ENCODE measurements at regions not wholly inside any gene's neighbourhood (a gene's known extent, or its start where the extent isn't known, plus 50 kb on each side); places are given as distances from the start of the nearest gene placed in this dataset.
"Not testable (repeated sequence)": the region's sequence is repeated elsewhere in the genome, so short reads cannot be mapped to it uniquely, and the experiment has no call there.

DNA sequence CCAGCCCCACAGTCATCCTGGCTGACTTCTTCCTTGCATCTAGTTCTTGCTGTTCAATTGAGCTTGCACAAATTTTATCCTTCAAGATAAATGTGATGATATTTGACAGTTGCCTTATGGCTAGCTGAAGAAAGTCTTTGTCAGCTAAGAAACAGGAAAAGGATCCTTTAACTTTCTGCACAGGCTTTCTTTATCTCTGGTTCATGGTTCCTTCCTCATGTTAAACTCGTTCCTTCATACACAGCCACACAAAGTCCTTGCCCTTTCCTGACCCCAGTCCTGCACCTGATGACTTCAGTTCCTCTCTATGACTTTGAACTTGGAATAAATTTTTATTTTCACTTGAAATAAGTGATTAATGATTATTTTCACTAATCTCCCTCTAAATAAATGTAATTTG, 132.5 kb upstream of the PRSS3 start:
- Histone ChIP-seq H3K4me2 (ENCODE audit: low read length) (no peak overlapping the region), H3K79me2 (ENCODE audit: insufficient read depth, low read depth, low read length) (no peaks in the 10 kb centered on the region), H3K9me2 (ENCODE audit: insufficient read depth, low read length) (no peaks in the 10 kb centered on the region), H2AFZ (ENCODE audit: low read length) (no peak overlapping the region), H3K4me3 (ENCODE audit: low read depth, low read length, poor library complexity, severe bottlenecking) (no peak overlapping the region), H3K9me3 (ENCODE audit: low read length) (no peaks in the 10 kb centered on the region), H4K20me1 (ENCODE audit: insufficient read depth, low read length) (no peaks in the 10 kb centered on the region), H3K4me1 (ENCODE audit: insufficient read depth, low read length, poor library complexity, severe bottlenecking) (no peaks in the 10 kb centered on the region), H3K36me3 (ENCODE audit: insufficient read depth, low read length) (no peaks in the 10 kb centered on the region), H3K27ac (ENCODE audit: low read depth, low read length, poor library complexity, severe bottlenecking) (no peak overlapping the region)
- intact Hi-C loops (cut with micrococcal nuclease; ENCODE audit: unreplicated experiment) = loop anchor here (10.0 kb wide), 1 partner anchor 58 kb away; no protein-coding TSS in a partner anchor
- no peak for DNase-seq (ENCODE audit: low spot score)
- no peak for TF ChIP-seq CTCF (conservative IDR thresholded peaks at IDR 0.05; ENCODE audit: low read length)
- no peak for TF ChIP-seq EZH2phosphoT487 (IDR thresholded peaks at IDR 0.05; ENCODE audit: borderline replicate concordance, low read depth, low read length)
- CTCF ChIA-PET (ENCODE audit: unreplicated experiment) = no interaction called here
- POLR2A ChIA-PET = interaction anchor here (0.9 kb wide), 1 partner anchor 37 kb away, joined by 3 read pairs; no protein-coding TSS in a partner anchor
- no TSS peak for BruUV-seq (replicated peaks)

- H3K9me2 ChIP-seq (ENCODE audit: insufficient read depth, low read length); H3K4me3 ChIP-seq (ENCODE audit: low read depth, low read length, poor library complexity, severe bottlenecking); H3K79me2 ChIP-seq (ENCODE audit: insufficient read depth, low read depth, low read length); DNase-seq (ENCODE audit: low spot score); H2AFZ ChIP-seq (ENCODE audit: low read length); CTCF ChIA-PET (ENCODE audit: unreplicated experiment); H3K4me2 ChIP-seq (ENCODE audit: low read length); BruUV-seq (replicated peaks); H3K36me3 ChIP-seq (ENCODE audit: insufficient read depth, low read length); H3K9me3 ChIP-seq (ENCODE audit: low read length); H3K4me1 ChIP-seq (ENCODE audit: insufficient read depth, low read length, poor library complexity, severe bottlenecking); H4K20me1 ChIP-seq (ENCODE audit: insufficient read depth, low read length); intact Hi-C loops (cut with micrococcal nuclease; ENCODE audit: unreplicated experiment); H3K27ac ChIP-seq (ENCODE audit: low read depth, low read length, poor library complexity, severe bottlenecking): not testable (repeated sequence)
- POLR2A ChIA-PET = interaction anchor here (1.1 kb wide), 1 partner anchor 13 kb away, joined by 3 read pairs; no protein-coding TSS in a partner anchor
Observed at GRCh38 chr9:33676194-33676745, 119.1 kb upstream of the PRSS3 start.

DNA sequence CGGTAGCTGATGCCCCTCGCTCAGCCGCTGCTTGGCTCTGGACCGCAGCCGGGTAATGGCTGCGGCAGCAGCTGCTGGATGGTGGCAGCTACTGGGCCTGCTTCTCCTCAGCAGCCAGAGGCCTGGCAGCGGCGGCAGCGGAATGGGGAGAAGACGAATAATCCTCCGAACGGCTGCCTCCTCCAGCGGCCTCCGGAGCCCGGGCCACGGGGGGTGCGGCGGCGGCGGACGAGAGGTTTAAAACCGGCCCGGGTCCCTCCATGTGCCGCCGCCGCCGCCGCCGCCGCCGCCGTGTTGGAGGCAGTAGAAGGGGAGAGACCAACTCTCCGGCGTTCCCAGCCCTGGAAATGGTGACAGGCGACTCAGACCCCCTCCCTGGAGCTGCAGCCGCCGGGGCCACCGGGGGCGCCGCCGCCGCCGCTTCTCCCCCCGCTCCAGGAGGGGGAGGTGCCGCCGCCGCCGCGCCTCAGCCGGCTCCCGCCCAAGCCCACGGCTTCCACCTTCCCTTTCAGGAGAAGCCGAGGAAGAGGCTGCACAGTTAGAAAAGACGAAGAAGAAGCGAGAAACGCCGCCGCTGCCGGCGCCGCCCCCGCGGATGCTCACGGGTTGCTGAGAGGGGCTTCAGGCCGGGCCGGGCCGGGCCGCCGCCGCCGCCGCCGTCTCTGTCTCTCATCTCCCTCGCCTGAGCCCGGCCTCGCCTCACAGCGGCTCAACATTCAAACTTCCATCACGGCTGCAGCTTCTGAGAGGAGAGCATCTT, 118.4 kb upstream of the PRSS3 start:
- ChIA-PET CTCF (ENCODE audit: unreplicated experiment) (no interaction called here), POLR2A (interaction anchor here (1.1 kb wide), 1 partner anchor 13 kb away, joined by 3 read pairs; no protein-coding TSS in a partner anchor)
- no TSS peak for BruUV-seq (replicated peaks)
- no peak for DNase-seq (ENCODE audit: low spot score)
- intact Hi-C loops (cut with micrococcal nuclease; ENCODE audit: unreplicated experiment) = no loop called here
- no peak for TF ChIP-seq CTCF (conservative IDR thresholded peaks at IDR 0.05; ENCODE audit: low read length)
- TF ChIP-seq EZH2phosphoT487 (IDR thresholded peaks at IDR 0.05; ENCODE audit: borderline replicate concordance, low read depth, low read length) = no peak
- Histone ChIP-seq H3K4me3 (ENCODE audit: low read depth, low read length, poor library complexity, severe bottlenecking) (no peak overlapping the region), H3K79me2 (ENCODE audit: insufficient read depth, low read depth, low read length) (no peaks in the 10 kb centered on the region), H3K9me3 (ENCODE audit: low read length) (peaks cover 4% of the 10 kb centered on the region; the same call in 1 of the 2 replicates), H3K9me2 (ENCODE audit: insufficient read depth, low read length) (no peaks in the 10 kb centered on the region), H2AFZ (ENCODE audit: low read length) (no peak overlapping the region), H3K4me1 (ENCODE audit: insufficient read depth, low read length, poor library complexity, severe bottlenecking) (no peaks in the 10 kb centered on the region), H3K36me3 (ENCODE audit: insufficient read depth, low read length) (no peaks in the 10 kb centered on the region), H4K20me1 (ENCODE audit: insufficient read depth, low read length) (no peaks in the 10 kb centered on the region), H3K4me2 (ENCODE audit: low read length) (peak overlapping the region; percentile 10; the same call in 1 of the 2 replicates), H3K27ac (ENCODE audit: low read depth, low read length, poor library complexity, severe bottlenecking) (no peak overlapping the region)
